GM10248 (cell line): ENCODE measurements at regions not wholly inside any gene's neighbourhood (a gene's known extent, or its start where the extent isn't known, plus 50 kb on each side); places are given as distances from the start of the nearest gene placed in this dataset.

Experiments
- CTCF ChIA-PET: fragments of 300-600 bp; sonication (Branson Sonifier 250); formaldehyde crosslinking; extraction: SDS; loops from one replicate; lab custom pipeline; 2021; ENCODE audit warnings: antibody characterized with exemption; lab: Yijun Ruan, JAX
- POLR2A ChIA-PET: fragments of 350-650 bp; sonication (Branson Sonifier 250); formaldehyde crosslinking; extraction: SDS; loops from one replicate; lab custom pipeline; 2020; ENCODE audit warnings: antibody characterized with exemption; lab: Yijun Ruan, JAX
- DNase-seq: peaks from one replicate; pipeline ENCODE4 v3.0.0; 2012; ENCODE audit errors: extremely low spot score
- TF ChIP-seq, protein P1 (sequence below): IDR thresholded peaks from 2 replicates; pipeline ENCODE4 v1.5.1; 2012; ENCODE audit warnings: mild to moderate bottlenecking, low read depth; ENCODE audit errors: extremely low read depth, missing control alignments, control extremely low read depth

DNA sequence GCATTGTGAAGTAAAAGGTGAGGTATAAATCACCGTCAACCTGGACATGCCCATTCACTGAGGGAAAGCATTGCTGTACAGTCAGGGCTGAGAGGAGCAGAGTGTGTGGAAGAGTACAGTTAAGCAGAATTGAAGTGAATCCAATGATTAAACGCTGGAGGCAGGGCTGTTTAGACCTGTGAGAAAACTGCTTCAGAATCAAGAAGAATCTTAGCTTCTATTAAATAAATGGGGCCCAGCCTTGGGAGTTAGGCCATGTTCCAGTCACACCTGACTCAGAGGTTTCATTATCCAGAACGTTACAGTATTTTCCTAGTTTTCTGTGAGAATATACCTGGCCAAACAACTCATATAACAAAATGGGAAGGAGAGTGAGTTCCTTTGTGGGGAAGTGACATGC is 86.9 kb downstream of the ATP23 start:
- POLR2A ChIA-PET, result no interaction called here
- DNase-seq, result no peak
- TF ChIP-seq, protein P1, sequence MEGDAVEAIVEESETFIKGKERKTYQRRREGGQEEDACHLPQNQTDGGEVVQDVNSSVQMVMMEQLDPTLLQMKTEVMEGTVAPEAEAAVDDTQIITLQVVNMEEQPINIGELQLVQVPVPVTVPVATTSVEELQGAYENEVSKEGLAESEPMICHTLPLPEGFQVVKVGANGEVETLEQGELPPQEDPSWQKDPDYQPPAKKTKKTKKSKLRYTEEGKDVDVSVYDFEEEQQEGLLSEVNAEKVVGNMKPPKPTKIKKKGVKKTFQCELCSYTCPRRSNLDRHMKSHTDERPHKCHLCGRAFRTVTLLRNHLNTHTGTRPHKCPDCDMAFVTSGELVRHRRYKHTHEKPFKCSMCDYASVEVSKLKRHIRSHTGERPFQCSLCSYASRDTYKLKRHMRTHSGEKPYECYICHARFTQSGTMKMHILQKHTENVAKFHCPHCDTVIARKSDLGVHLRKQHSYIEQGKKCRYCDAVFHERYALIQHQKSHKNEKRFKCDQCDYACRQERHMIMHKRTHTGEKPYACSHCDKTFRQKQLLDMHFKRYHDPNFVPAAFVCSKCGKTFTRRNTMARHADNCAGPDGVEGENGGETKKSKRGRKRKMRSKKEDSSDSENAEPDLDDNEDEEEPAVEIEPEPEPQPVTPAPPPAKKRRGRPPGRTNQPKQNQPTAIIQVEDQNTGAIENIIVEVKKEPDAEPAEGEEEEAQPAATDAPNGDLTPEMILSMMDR, result no peak
- CTCF ChIA-PET, result no interaction called here

DNA sequence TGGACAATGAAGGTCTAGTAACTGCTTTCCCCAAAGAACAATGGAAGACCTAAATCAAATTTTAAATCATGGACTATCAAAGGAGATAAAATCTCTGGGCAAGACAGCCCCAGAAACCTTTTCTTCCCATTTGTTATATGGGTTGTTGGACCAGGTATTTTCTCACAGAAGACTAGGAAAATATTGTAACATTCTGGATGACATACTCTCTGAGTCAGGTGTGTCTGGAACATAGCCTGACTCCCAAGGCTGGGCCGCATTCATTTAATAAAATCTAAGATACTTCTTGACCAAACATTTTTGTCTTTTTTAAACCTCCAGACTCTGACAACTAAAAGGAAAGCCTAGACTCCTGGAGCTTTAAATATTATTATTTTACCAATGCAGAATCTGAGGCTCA is 87.9 kb downstream of the ATP23 start:
- ChIA-PET POLR2A (no interaction called here), CTCF (no interaction called here)
- TF ChIP-seq, protein P1, result no peak
- no peak for DNase-seq

DNA sequence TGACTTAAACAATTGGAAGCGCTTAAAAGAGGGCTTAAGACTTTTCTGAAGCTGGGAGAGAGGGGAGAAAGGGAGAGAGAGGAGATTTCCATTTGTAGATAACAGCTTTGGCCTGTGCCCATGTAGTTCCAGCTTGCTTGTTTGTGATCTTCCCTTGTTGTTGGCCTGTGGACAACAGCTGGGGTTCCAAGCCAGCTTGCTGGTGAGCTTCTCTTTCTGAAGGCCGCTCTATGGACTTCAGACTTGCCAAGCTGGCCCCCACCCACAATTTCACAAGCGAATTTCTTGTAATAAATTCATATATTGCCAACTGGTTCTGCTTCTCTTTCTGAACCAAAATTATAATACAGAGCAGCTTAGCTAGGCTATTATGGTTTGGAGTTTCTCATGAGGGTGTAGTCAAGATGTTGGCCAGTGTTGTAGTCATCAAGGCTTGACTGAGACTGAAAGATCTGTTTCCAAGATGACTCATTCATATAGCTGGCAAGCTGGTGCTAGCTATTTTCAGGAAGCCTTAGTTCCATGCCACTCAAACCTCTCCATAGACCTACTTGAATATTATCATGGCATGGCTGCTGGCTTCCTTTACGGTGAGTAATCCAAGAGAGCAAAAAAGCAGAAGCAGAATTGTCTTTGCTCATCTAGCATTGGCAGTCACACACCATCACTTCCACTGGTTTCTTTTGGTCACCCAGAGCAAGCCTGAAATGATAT is 89.4 kb downstream of the ATP23 start:
- ChIA-PET POLR2A (no interaction called here), CTCF (no interaction called here)
- TF ChIP-seq, protein P1, result no peak
- no peak for DNase-seq

DNA sequence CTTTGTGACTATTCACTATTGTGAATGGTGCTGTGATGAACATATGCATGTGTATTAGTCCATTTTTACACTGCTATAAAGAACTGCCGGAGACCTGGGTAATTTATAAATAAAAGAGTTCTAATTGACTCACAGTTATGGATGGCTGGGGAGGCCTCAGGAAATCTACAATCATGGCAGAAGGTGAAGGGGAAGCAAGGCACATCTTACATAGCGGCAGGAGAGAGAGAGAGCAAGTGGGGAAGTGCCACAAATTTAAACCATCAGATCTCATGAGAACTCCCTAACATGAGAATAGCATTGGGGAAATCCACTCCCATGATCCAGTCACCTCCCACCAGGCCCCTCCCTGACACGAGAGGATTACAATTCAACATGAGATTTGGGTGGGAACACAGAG is 90.8 kb downstream of the ATP23 start:
- DNase-seq, result no peak
- ChIA-PET POLR2A (no interaction called here), CTCF (no interaction called here)
- TF ChIP-seq, protein P1, result no peak

DNA sequence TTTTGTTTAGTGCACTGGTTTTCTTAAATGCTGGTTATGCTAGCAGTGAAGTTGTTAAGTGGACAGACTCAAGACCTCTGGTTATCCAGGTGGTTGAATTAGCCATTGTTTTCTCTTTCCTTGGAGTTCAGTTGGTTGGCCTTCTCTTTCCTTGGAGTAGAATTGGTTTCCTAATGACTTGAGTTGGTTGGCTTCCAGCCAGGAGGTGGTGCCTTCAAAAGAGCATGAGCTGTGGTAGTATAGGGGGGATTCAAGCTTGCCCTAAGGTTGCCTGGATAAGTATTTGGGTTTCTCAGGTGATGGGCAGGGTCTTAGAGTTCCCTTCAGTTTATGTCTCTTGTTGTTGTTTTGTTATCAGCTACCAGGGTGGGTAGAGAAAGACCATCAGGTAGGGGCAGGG is 92.5 kb downstream of the ATP23 start:
- CTCF ChIA-PET, result no interaction called here
- POLR2A ChIA-PET, result no interaction called here

DNA sequence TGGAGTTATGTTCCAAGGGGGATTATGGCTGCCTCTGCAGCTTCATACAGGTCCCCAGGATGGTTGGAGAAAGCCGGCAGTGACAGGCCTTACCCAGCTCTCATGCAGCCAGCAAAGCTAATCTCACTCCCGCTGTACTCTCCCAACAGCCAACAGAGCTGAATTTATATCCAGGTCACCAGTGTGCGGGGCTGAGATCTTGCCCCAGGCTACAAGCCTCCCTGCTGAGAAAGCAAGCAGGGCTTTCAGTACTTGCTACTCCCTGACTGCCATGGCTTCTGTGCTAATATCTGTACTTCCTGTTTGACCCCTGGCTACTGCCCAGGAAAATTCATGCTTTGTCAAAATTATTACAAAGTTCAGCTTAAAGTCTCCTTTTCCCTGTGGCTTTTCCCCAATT is 92.9 kb downstream of the ATP23 start:
- CTCF ChIA-PET, result no interaction called here
- TF ChIP-seq, protein P1, result no peak

More for the DNA sequence above, 92.5 kb downstream of the ATP23 start:
- TF ChIP-seq, protein P1, result no peak
- no peak for DNase-seq

More for the DNA sequence above, 92.9 kb downstream of the ATP23 start:
- POLR2A ChIA-PET, result no interaction called here
- DNase-seq, result no peak
